Glutamatergic neuron (in vitro differentiated cells): ENCODE measurements at regions not wholly inside any gene's neighbourhood (a gene's known extent, or its start where the extent isn't known, plus 50 kb on each side); places are given as distances from the start of the nearest gene placed in this dataset.

ENCODE experiments used
- DNase-seq: peaks from one replicate; pipeline ENCODE4 v3.0.0; 2022
- H3K27ac Mint-ChIP-seq: one replicate; pipeline ENCODE4 v1.8.0; 2020; ENCODE audit warnings: mild to moderate bottlenecking, mixed read lengths, inconsistent platforms; ENCODE audit not compliant: unreplicated experiment
- H3K27me3 Mint-ChIP-seq: one replicate; pipeline ENCODE4 v1.8.0; 2020; ENCODE audit warnings: mild to moderate bottlenecking, moderate library complexity, mixed read lengths, inconsistent platforms; ENCODE audit not compliant: unreplicated experiment
- H3K36me3 Mint-ChIP-seq: one replicate; pipeline ENCODE4 v1.8.0; 2020; ENCODE audit warnings: mild to moderate bottlenecking, mixed read lengths, inconsistent platforms; ENCODE audit not compliant: unreplicated experiment
- H3K4me1 Mint-ChIP-seq: one replicate; pipeline ENCODE4 v1.8.0; 2020; ENCODE audit warnings: mild to moderate bottlenecking, low read depth, mixed read lengths, inconsistent platforms; ENCODE audit not compliant: unreplicated experiment
- H3K4me3 Mint-ChIP-seq: one replicate; pipeline ENCODE4 v1.8.0; 2020; ENCODE audit warnings: mild to moderate bottlenecking, mixed read lengths, inconsistent platforms; ENCODE audit not compliant: unreplicated experiment
- H3K9me3 Mint-ChIP-seq: one replicate; pipeline ENCODE4 v1.8.0; 2020; ENCODE audit warnings: mild to moderate bottlenecking, moderate library complexity, mixed read lengths, inconsistent platforms; ENCODE audit not compliant: unreplicated experiment
- CTCF ChIP-seq: fragments of 200-600 bp; sonication (generic); IDR thresholded peaks from one replicate; pipeline ENCODE4 v1.5.0; 2021; ENCODE audit not compliant: partially characterized antibody, unreplicated experiment

- peaks cover 13% of the 10 kb centered on the region for H3K9me3 Mint-ChIP-seq
- H3K4me3 Mint-ChIP-seq: no peak overlapping the region
- no peaks in the 10 kb centered on the region for H3K4me1 Mint-ChIP-seq
- no peak overlapping the region for H3K27ac Mint-ChIP-seq
- peaks cover 3% of the 10 kb centered on the region for H3K27me3 Mint-ChIP-seq
- DNase-seq: no peak
- no peaks in the 10 kb centered on the region for H3K36me3 Mint-ChIP-seq
- TF ChIP-seq CTCF: no peak
Observed at GRCh38 chr14:106489112-106489881, 962.9 kb downstream of the TMEM121 start.

GRCh38 chr14:106490442-106490841 is 964.1 kb downstream of the TMEM121 start:
- Mint-ChIP-seq H3K27ac (no peak overlapping the region), H3K9me3 (peaks cover 13% of the 10 kb centered on the region), H3K4me1 (no peaks in the 10 kb centered on the region), H3K27me3 (peaks cover 3% of the 10 kb centered on the region), H3K4me3 (no peak overlapping the region), H3K36me3 (no peaks in the 10 kb centered on the region)
- no peak for DNase-seq
- no peak for TF ChIP-seq CTCF

GRCh38 chr14:106491851-106492250 is 965.5 kb downstream of the TMEM121 start:
- no peak overlapping the region for H3K27ac Mint-ChIP-seq
- H3K27me3 Mint-ChIP-seq: peaks cover 3% of the 10 kb centered on the region
- no peaks in the 10 kb centered on the region for H3K4me1 Mint-ChIP-seq
- peaks cover 16% of the 10 kb centered on the region for H3K9me3 Mint-ChIP-seq
- no peak for DNase-seq
- TF ChIP-seq CTCF: no peak
- H3K4me3 Mint-ChIP-seq: no peak overlapping the region
- no peaks in the 10 kb centered on the region for H3K36me3 Mint-ChIP-seq

GRCh38 chr14:106493962-106494823 is 967.8 kb downstream of the TMEM121 start:
- no peak overlapping the region for H3K4me3 Mint-ChIP-seq
- H3K9me3 Mint-ChIP-seq: peaks cover 17% of the 10 kb centered on the region
- no peak for TF ChIP-seq CTCF
- H3K36me3 Mint-ChIP-seq: no peaks in the 10 kb centered on the region
- no peak for DNase-seq
- H3K27ac Mint-ChIP-seq: no peak overlapping the region
- peaks cover 3% of the 10 kb centered on the region for H3K27me3 Mint-ChIP-seq
- H3K4me1 Mint-ChIP-seq: no peaks in the 10 kb centered on the region

GRCh38 chr14:106500571-106500970 is 974.2 kb downstream of the TMEM121 start:
- Mint-ChIP-seq H3K27me3 (no peaks in the 10 kb centered on the region), H3K36me3 (peaks cover 12% of the 10 kb centered on the region), H3K9me3 (peaks cover 14% of the 10 kb centered on the region), H3K4me1 (no peaks in the 10 kb centered on the region), H3K27ac (no peak overlapping the region), H3K4me3 (no peak overlapping the region)
- no peak for TF ChIP-seq CTCF
- no peak for DNase-seq
